ENCODE measurements at regions not wholly inside any gene's neighbourhood (a gene's known extent, or its start where the extent isn't known, plus 50 kb on each side); places are given as distances from the start of the nearest gene placed in this dataset.

DNA sequence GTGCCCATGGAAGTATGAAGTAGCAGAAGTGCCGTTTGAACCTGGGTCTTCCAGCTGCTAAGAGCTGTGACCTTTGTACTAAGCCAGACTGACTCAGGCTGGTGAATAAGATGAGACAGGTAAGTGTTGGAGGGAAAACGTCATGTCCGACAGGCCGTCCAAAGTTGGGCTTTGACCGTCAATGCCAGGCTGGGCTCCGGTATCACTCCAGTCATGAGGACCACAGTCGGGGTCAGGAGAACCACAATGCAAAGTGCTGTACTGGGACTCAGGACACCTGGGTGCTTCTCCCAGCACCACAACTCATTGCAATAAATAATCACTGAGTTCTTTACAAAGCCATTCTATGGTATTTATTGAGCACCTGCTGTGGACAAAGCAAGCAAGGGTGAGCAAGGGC lies 268.6 kb downstream of the HAPSTR1 start:
- TF ChIP-seq, protein P1, sequence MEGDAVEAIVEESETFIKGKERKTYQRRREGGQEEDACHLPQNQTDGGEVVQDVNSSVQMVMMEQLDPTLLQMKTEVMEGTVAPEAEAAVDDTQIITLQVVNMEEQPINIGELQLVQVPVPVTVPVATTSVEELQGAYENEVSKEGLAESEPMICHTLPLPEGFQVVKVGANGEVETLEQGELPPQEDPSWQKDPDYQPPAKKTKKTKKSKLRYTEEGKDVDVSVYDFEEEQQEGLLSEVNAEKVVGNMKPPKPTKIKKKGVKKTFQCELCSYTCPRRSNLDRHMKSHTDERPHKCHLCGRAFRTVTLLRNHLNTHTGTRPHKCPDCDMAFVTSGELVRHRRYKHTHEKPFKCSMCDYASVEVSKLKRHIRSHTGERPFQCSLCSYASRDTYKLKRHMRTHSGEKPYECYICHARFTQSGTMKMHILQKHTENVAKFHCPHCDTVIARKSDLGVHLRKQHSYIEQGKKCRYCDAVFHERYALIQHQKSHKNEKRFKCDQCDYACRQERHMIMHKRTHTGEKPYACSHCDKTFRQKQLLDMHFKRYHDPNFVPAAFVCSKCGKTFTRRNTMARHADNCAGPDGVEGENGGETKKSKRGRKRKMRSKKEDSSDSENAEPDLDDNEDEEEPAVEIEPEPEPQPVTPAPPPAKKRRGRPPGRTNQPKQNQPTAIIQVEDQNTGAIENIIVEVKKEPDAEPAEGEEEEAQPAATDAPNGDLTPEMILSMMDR (IDR thresholded peaks at IDR 0.05), result no peak
- TF ChIP-seq POLR2A (IDR thresholded peaks at IDR 0.05), result no peak
